Embryonic facial prominence (tissue), 1 donor: ENCODE measurements at regions not wholly inside any gene's neighbourhood (a gene's known extent, or its start where the extent isn't known, plus 50 kb on each side); places are given as distances from the start of the nearest gene placed in this dataset.
"Not testable (repeated sequence)": the region's sequence is repeated elsewhere in the genome, so short reads cannot be mapped to it uniquely, and the experiment has no call there.

ENCODE experiments used
- DNase-seq: peaks from one replicate; pipeline ENCODE4 v3.0.0-alpha.2; 2016; ENCODE audit errors: extremely low spot score

DNA sequence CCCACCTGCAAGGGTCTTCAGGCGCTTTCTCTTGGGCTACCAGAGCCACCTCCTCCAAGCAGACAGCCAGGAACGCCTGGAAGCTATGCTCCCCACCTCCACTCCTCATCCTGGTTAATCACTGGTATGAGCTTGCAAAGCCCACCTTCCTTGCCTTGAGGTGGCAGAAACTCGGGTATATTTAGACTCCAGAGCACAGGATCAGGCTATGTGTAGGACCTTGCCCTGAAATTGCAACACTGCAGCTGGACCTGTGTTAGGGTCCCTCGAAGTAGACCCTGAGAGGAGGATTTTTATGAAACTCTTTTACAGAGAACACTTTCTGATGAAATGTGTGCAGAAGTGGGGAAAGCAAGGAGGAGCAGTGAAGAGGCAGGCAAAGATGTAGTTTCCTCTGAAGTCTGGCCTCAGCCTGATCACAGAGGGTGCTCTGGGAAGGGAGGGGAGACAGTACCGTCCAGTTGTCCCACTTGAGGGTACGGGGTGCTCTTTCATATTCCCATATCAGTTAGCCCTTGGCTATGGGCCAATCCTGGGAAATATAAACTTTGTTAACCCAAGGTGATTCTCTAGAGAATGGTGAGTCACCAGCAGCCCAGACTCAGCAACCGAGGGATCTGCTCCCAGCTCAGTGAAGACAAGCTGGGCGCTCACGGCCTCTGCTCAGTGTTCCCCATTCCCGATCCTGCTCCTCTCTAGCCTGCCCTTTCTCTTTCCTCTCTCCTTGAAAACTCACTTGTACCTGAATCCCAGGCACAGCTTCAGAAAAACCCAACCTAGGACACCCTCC lies 157.9 kb downstream of the UQCRFS1 start:
- DNase-seq = no peak

DNA sequence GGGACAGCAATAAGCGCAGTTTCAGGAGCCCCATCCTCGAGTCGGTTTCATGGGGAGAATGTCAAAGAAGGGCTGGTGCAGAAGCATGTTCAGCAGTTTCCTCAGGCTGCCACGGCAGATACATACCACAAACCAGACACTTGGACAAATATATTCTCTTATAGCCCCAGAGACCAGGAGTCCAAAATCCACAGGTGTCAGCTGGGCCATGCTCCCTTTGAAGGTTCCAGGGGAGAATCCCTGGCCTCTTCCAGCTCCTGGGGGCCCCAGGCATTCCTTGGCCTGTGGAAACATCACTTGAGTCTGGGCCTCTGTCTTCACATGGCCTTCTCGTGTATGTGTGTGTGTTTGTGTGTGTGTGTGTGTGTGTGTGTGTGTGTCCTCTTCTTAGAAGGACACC lies 164.1 kb downstream of the UQCRFS1 start:
- no peak for DNase-seq

DNA sequence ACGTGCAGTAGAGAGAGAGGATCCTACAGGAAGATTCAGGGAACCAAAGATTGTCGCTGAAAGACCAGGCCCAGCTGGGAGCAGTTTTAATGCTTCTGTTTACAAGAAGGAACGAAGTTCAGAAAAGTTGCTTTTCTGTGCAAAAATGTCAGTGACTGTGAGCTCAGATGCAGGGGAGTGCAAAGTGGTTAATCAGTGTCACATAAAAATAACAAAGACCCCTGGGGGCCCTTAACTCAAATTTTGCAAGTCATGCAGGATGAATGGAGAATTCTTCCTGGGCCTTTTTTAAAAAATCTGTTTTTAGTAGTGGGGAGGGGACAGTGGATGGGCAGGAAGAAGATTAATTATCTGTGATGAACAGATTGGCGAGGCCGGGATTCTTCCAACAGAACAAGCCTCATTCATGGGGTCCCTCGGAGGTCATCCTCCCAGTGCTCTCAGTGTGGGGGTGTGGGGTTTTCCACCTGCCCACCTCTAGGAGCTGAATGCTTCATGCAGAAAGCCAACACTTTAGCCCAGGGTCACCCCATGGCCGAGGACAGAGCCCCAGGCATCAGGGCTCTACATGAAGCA lies 167.2 kb downstream of the UQCRFS1 start:
- DNase-seq = no peak

DNA sequence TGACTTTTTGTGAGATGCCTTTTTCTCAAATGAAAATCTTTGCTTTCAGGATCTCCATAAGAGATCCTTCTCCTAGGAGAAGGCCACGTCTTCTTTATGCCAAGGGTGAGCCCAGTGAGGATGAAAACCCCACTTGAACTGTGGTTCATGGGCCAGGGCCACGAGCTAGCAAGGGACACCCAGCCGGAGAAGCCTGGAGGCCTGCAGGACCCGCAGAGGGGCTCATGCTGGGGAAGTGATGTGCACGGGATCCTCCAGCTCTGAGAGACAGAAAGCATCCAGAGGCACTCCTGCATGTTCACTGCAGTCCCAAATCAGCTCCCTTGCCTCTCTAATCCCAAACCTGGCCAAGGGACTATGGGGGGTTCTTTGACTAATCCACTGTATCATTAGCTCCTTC lies 168.9 kb downstream of the UQCRFS1 start:
- DNase-seq = no peak

GRCh38 chr19:29042450-29042849 lies 170.5 kb downstream of the UQCRFS1 start:
- no peak for DNase-seq

DNA sequence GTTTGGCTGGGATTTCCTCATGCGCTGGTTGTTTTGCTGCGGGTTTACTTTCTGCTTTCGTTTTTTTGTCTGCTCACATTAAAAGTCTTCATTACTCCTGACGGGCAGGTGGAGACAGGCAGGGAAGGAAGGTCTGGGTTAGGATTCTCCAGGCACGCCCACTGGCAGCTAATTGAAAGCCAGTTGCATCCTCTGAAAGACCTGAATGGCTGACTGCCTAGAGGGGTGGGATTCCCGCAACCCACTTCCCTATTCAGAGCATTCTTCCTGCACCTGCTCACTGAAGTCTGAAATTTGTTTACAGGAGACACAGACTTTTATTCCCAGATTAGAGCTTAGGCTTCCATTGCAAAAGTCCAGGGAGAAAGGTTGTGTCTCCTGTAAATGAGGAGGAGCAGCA lies 172.0 kb downstream of the UQCRFS1 start:
- DNase-seq = no peak

DNA sequence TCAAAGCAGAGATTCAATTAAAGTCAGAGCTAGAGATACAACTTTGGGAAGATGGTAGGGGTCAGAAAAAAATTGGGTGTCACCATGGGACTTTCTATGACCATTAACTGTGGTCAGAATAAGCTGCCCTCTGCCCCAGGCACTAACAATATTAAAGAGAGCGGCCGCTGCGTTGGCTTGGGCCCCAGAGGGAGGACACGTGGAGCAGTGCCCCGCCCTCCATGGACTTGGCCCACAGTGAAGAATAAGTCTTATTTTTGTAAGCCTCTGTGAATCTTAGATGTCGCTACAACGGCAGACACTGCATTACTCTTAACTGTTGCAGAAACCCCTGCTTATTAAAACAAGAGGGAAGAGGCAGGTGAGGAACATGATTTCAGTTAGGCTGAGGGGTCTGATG lies 172.7 kb downstream of the UQCRFS1 start:
- no peak for DNase-seq

- DNase-seq = not testable (repeated sequence)
Measured at GRCh38 chr19:29039036-29039435, 173.9 kb downstream of the UQCRFS1 start.

DNA sequence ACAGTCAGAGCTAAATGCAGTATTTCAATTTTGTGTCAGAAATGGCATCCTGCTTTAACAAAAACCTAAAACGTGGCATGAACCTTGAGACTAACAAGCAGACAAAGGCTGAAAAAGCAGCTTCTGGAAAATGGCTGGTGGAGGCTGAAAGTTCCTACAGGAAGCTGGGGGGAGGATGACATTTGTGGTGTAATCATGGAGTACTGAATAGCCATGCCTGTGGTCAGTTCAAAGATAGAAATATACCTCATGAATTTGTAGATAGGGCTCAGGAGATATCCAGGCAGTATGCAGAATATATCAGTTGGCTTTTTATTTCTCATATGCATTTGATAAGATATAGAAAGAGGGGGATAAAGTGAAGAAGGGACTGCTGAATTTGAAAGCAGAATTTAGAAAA lies 181.7 kb downstream of the UQCRFS1 start:
- no peak for DNase-seq

GRCh38 chr19:29029268-29029958 lies 183.5 kb downstream of the UQCRFS1 start:
- DNase-seq = no peak

GRCh38 chr19:29022599-29022998 lies 190.4 kb downstream of the UQCRFS1 start:
- no peak for DNase-seq

DNA sequence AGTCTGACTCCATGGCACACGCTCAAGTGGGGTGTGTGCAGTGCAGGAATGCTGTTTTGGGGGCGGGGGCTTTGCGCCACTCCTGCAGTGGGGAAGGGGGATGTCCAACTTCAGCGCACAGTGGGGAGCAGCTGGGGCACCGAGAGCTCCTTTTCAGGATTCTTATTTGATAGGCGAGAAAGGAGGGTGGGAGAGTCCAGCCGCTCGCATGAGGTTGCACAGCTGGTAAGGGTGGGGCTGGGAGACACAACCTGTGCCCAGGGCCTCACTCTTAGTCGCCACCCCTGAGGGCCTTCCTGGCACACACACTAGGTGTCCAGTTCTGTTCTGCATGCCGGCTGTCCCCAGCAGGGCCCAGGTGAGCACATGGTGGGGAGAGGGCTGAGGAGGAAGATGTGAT lies 190.8 kb downstream of the UQCRFS1 start:
- DNase-seq = no peak

DNA sequence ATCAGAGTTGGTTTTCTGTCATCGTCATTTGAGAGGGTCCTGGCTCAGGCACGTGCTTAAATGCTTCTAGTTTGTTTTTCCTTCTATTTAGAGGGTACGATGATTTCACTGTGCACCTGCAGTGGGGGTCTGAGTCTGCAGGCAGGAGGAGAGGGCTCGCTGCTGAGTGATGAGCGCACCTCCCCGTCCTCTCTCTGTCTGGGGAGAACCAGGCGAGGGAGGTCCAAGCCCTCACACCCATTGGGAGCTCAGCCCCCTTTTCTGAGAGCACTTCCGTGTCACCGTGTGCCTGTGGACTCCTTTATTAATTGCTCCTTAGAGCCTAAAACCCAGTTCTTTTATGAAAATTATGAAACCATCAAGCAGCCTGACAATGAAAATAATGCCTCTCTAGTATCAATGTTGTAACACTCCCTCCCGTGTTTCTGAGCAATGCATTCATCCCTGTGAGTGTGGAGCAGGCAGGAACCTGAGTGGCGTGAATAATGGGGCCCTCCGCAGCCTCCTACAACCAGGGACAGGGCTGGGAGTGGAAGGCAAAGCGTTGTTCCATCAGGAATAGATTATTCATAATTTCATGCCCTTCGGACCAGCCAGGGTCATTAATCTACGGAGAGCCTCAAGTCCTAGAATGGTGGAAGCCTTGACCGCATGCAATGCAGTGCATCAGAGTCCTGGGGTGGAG lies 191.6 kb downstream of the UQCRFS1 start:
- DNase-seq = no peak

- DNase-seq = no peak
Measured at GRCh38 chr19:29019403-29019802, 193.5 kb downstream of the UQCRFS1 start.

DNA sequence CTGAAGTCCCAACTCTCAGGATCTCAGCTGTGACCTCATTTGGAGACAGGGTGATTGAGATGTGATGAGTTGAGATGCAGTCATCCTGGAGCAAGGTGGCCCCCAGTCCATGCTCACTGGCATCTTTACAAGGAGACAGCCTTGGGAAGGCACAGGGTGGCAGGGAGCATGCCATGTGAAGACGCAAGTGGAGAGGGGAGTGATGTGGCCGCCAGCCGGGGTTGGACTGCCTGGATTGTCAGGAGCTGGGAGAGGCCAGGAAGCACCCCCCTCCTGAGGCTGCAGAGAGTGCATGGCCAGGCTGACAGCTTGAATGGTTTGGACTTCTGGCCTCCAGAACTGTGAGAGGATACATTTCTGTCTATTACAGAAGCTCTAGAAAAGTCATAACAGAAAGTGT lies 194.4 kb downstream of the UQCRFS1 start:
- DNase-seq = no peak

GRCh38 chr19:29017788-29018187 lies 195.2 kb downstream of the UQCRFS1 start:
- DNase-seq = no peak

GRCh38 chr19:29016926-29017760 lies 195.8 kb downstream of the UQCRFS1 start:
- DNase-seq = no peak

GRCh38 chr19:29016353-29016752 lies 196.6 kb downstream of the UQCRFS1 start:
- no peak for DNase-seq

DNA sequence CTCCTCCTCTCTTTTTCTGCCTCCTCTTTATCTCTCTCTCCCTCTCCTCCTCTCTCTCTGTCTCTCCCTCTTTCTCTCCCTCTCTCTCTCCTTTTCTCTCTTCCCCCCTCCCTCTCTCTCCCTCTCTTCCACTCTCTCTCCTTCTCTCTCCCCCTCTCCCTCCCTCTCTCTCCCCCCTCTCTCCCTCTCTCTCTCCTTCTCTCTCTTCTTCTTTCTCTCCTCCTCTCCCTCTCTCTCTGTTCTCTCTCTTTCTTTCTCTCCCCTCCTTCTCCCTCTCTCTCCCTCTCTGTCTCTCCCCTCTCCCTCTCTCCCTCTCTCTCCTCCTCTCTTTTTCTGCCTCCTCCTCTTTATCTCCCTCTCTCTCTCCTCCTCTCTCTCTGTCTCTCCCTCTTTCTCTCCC lies 197.4 kb downstream of the UQCRFS1 start:
- DNase-seq = no peak

DNA sequence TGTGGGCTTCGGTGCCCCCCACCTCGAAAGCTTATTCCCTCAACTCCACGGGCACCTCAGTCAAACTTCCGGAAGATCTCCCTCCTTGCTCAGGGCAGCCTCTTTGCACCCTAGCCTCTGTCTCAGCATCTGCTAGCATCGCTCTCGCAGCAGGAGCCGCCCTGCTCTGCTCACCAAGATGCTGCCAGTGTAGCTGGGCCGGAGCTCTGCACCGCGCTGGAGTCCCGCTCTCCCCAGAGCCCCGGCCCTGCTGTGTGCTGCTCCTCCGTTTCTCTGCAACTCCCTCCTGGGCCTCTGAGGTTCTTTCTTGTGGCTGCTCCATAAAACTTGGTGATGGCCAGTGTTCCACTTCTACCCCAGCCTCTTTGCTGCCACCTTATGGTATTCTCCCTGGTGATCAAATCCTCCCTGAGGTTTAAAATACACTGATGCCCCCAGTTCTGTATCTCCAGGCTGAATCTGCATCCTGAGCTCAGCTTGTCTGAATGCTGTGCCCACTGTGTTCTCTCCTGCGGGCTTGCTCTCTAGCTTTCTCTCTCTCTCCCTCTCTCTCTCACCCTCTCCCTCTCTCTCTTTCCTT lies 198.0 kb downstream of the UQCRFS1 start:
- DNase-seq = no peak

DNA sequence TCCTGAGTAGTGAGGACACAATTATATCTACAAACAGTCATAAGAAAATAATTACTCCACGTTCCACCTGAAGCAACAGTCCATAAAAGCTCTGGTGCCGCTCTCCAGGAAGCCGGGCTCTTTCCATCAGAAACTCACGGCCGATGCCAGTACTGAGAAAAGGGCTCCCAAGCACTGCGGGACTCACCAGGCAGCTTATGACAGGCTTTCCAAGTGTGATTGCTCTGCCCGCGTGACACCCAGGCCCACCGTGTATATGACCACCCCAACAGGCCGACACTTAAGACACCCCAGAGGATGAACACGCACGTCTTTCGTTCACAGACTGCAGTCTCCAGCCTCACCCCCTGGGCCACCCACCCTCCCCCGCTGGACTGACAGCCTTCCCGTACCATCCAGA lies 199.0 kb downstream of the UQCRFS1 start:
- no peak for DNase-seq
